K562 (cell line): ENCODE measurements at regions not wholly inside any gene's neighbourhood (a gene's known extent, or its start where the extent isn't known, plus 50 kb on each side); places are given as distances from the start of the nearest gene placed in this dataset.
A peak's percentile ranks its signal among the peaks of the same experiment; 100 is the strongest.

Experiments
- ATAC-seq: fragments of 200-7000 bp; cut with Tn5 transposase; 3 replicates; pipeline ENCODE4 v1.9.1; 2020; ENCODE audit warnings: moderate library complexity
- BruUV-seq: library from RNA; stranded (reverse); fragments of 400-500 nt; replicated peaks from 2 replicates; lab custom pipeline; 2021; lab: Mats Ljungman, UMichigan
- CTCF ChIA-PET: fragments of 300-600 bp; formaldehyde crosslinking; extraction: SDS; loops from one replicate; lab custom pipeline; 2021; ENCODE audit warnings: low intra/inter-chr PET ratio; lab: Yijun Ruan, JAX
- POLR2A ChIA-PET: fragments of 300-600, 350-650 bp; sonication (Branson Sonifier 250); formaldehyde crosslinking; extraction: SDS; loops from one replicate; lab custom pipeline; 2021; ENCODE audit warnings: antibody characterized with exemption, inconsistent platforms; lab: Yijun Ruan, JAX
- DNase-seq, 4 experiments: peaks; one replicate each; pipeline versions ENCODE4 v3.0.0 to v3.0.0-alpha.2; 2011 to 2018; ENCODE audit warnings: low spot score in 3 of 4, mixed read lengths in 3 of 4; ENCODE audit errors: extremely low read depth in 1 of 4
- FAIRE-seq: peaks from 2 replicates; lab custom pipeline; 2011; peaks lifted over from hg19 to GRCh38; lab: Jason Lieb, UNC
- H2AFZ ChIP-seq: 2 replicates; pipeline ENCODE4 v1.6.0; 2011; ENCODE audit warnings: low read depth, low read length, control low read depth, inconsistent platforms
- H3K27ac ChIP-seq: fragments of 200-600 bp; 3 replicates; pipeline ENCODE4 v1.8.0; 2011; ENCODE audit warnings: low read depth, mild to moderate bottlenecking, control low read depth, inconsistent platforms, low read length, moderate library complexity, mixed read lengths; ENCODE audit errors: extremely low read depth
- H3K27me3 ChIP-seq, 2 experiments: fragments of 300-600 bp in 1 of 2; 2 replicates in 1 of 2; 3 replicates in 1 of 2; pipeline versions ENCODE4 v1.6.0 to v1.8.0; 2011; ENCODE audit warnings: inconsistent platforms in 2 of 2, low read length in 2 of 2, mild to moderate bottlenecking in 1 of 2, mixed read lengths in 1 of 2, moderate library complexity in 1 of 2; ENCODE audit not compliant: control insufficient read depth in 2 of 2, insufficient read depth in 2 of 2
- H3K36me3 ChIP-seq: fragments of 300-600 bp; 3 replicates; pipeline ENCODE4 v1.8.0; 2011; ENCODE audit warnings: mild to moderate bottlenecking, low read length, inconsistent platforms; ENCODE audit not compliant: control insufficient read depth, insufficient read depth
- H3K4me1 ChIP-seq, 2 experiments: fragments of 200-600 bp in 1 of 2; replicated peaks in 1 of 2; 2 replicates in 1 of 2; 3 replicates in 1 of 2; pipeline versions ENCODE4 v1.5.1 to v1.8.0; 2011; ENCODE audit warnings: inconsistent platforms in 2 of 2, low read length in 2 of 2, mild to moderate bottlenecking in 1 of 2, mixed read lengths in 1 of 2, moderate library complexity in 1 of 2; ENCODE audit not compliant: control insufficient read depth in 2 of 2, insufficient read depth in 2 of 2
- H3K4me2 ChIP-seq: 2 replicates; pipeline ENCODE4 v1.6.1; 2011; ENCODE audit warnings: low read length, control low read depth, inconsistent platforms, mixed read lengths; ENCODE audit not compliant: insufficient read depth
- H3K4me3 ChIP-seq: fragments of 200-600 bp; sonication (generic), shearing (Covaris generic); 2 replicates; pipeline ENCODE4 v1.5.1; 2016; ENCODE audit warnings: control low read depth, inconsistent platforms
- H3K79me2 ChIP-seq: fragments of 200-600 bp; 3 replicates; pipeline ENCODE4 v1.8.0; 2011; ENCODE audit warnings: low read length, inconsistent platforms; ENCODE audit not compliant: control insufficient read depth, insufficient read depth
- H3K9ac ChIP-seq, 2 experiments: 2 replicates each; pipeline versions ENCODE4 v1.6.0 to v1.6.1; 2011; ENCODE audit warnings: low read depth in 2 of 2, low read length in 2 of 2, control low read depth in 1 of 2, inconsistent platforms in 1 of 2, mild to moderate bottlenecking in 1 of 2, mixed read lengths in 1 of 2; ENCODE audit not compliant: insufficient read depth in 1 of 2
- H3K9me1 ChIP-seq: one replicate; pipeline ENCODE4 v1.6.0; 2011; ENCODE audit warnings: inconsistent platforms, mild to moderate bottlenecking, low read length, moderate library complexity; ENCODE audit not compliant: control insufficient read depth, insufficient read depth
- H3K9me3 ChIP-seq: replicated peaks from 2 replicates; pipeline ENCODE4 v1.5.1; 2011; ENCODE audit warnings: low read depth, low read length, inconsistent platforms; ENCODE audit not compliant: control insufficient read depth, insufficient read depth
- H4K20me1 ChIP-seq: replicated peaks from 2 replicates; pipeline ENCODE4 v1.6.1; 2011; ENCODE audit warnings: low read length, inconsistent platforms, mixed read lengths; ENCODE audit not compliant: control insufficient read depth, insufficient read depth
- ARID4B ChIP-seq: sonication (generic); formaldehyde crosslinking; IDR thresholded peaks from 2 replicates; pipeline ENCODE4 v1.8.0; 2022; ENCODE audit warnings: mild to moderate bottlenecking, missing genetic modification reagents
- CBX3 ChIP-seq, 2 experiments: IDR thresholded peaks; 1 replicate in 1 of 2; 2 replicates in 1 of 2; pipeline ENCODE4 v1.6.1; 2012; ENCODE audit warnings: inconsistent platforms in 2 of 2, low read length in 2 of 2, borderline replicate concordance in 1 of 2, control low read depth in 1 of 2
- FOXJ2 ChIP-seq: fragments of 200-800 bp; sonication (Bioruptor generic); IDR thresholded peaks from 2 replicates; pipeline ENCODE4 v1.6.1; 2016; ENCODE audit warnings: missing genetic modification characterization, missing compliant biosample characterization
- GABPA ChIP-seq: fragments of 200-800 bp; sonication (Bioruptor generic); conservative IDR thresholded peaks from 2 replicates; pipeline ENCODE4 v1.6.1; 2016; ENCODE audit warnings: low read depth, missing genetic modification characterization, missing compliant biosample characterization
- HNRNPUL1 ChIP-seq: fragments of 200-400 bp; formaldehyde crosslinking; IDR thresholded peaks from 2 replicates; pipeline ENCODE4 v1.6.1; 2017; ENCODE audit warnings: low read length
- IRF2 ChIP-seq: sonication (generic); formaldehyde crosslinking; IDR thresholded peaks from 2 replicates; pipeline ENCODE4 v1.8.1; 2022; ENCODE audit warnings: mild to moderate bottlenecking, missing genetic modification reagents
- RFX1 ChIP-seq: fragments of 450-650 bp; IDR thresholded peaks from 2 replicates; pipeline ENCODE4 v1.6.1; 2016; ENCODE audit warnings: mild to moderate bottlenecking, moderate library complexity
- STAG1 ChIP-seq: sonication (generic); formaldehyde crosslinking; IDR thresholded peaks from 2 replicates; pipeline ENCODE4 v1.5.0; 2020; ENCODE audit warnings: missing genetic modification reagents, borderline replicate concordance
- USF2 ChIP-seq: sonication (generic); formaldehyde crosslinking; IDR thresholded peaks from 2 replicates; pipeline ENCODE4 v1.5.0; 2020; ENCODE audit warnings: missing genetic modification reagents
- ZFPM2 ChIP-seq: fragments of 250-450 bp; sonication (Bioruptor Pico); IDR thresholded peaks from 2 replicates; pipeline ENCODE4 v1.5.1; 2022; ENCODE audit warnings: mild to moderate bottlenecking
- ZNF785 ChIP-seq: fragments of 250-450 bp; sonication (Bioruptor Pico); IDR thresholded peaks from 2 replicates; pipeline ENCODE4 v1.4.0; 2020; ENCODE audit warnings: mild to moderate bottlenecking
- WGBS: fragments of 100-300 bp; shearing (Covaris generic); methylation state at CpG from one replicate; pipeline ENCODE4 v1.1.6; 2016; ENCODE audit warnings: low coverage, mixed read lengths; ENCODE audit not compliant: insufficient coverage; ENCODE audit errors: missing lambda C conversion rate; 5-methylcytosine and 5-hydroxymethylcytosine counted together
- in situ Hi-C: fragments of 300-500 bp; cut with MboI; formaldehyde crosslinking; loops from 4 replicates; pipeline ENCODE4 v1.15.0; 2018; ENCODE audit warnings: inconsistent platforms, mixed read lengths
- intact Hi-C: fragments of 100-400 bp; cut with micrococcal nuclease; formaldehyde crosslinking; loops from 2 replicates; pipeline ENCODE4 v1.14.2; 2022

DNA sequence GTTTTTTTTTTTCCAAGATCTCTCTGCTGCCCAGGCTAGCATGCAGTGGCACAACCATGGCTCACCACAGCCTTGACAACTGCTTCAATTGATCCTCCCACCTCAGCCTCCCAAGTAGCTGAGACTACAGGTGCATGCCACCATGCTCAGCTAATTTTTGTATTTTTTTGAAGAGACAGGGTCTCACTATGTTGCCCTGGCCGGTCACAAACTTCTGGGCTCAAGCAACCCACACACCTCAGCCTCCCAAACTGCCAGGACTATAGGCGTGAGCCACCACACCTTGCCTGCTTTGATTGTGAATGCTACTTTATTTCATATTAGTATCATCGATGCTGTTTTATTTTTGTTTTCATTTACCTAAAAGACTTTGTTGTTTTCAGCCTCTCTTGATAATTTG, 81.5 kb upstream of the GNAZ start (continued):
- no peak for TF ChIP-seq ARID4B (CRISPR knock-in tag)

- DNase-seq: peak in 1 of 4 experiments; percentile 18
- in situ Hi-C loops: no loop called here
- H3K9ac ChIP-seq: no peak overlapping the region
- no peak for ATAC-seq
- ChIA-PET CTCF (no interaction called here), POLR2A (interaction anchor here (1.0 to 1.1 kb wide), 2 partner anchors 10 to 94 kb away, joined by 3 read pairs; no protein-coding TSS in a partner anchor)
- BruUV-seq: no TSS peak
- H3K36me3 ChIP-seq: no peaks in the 10 kb centered on the region
- no peak overlapping the region for H3K4me3 ChIP-seq
- no peaks in the 10 kb centered on the region for H3K79me2 ChIP-seq
- 2% methylated on average over 3 of the region's 3 CpGs for WGBS
- no peaks in the 10 kb centered on the region for H3K9me3 ChIP-seq
- no peak overlapping the region for H2AFZ ChIP-seq
- peaks cover 13 to 20% of the 10 kb centered on the region in 2 experiments; a peak in 3 of 5 replicates for H3K27me3 ChIP-seq
- H4K20me1 ChIP-seq: no peaks in the 10 kb centered on the region
- no peak for FAIRE-seq
- H3K4me1 ChIP-seq: no peaks in the 10 kb centered on the region
- H3K27ac ChIP-seq: no peak overlapping the region
- intact Hi-C loops: no loop called here
- H3K9me1 ChIP-seq: no peaks in the 10 kb centered on the region
- no peak overlapping the region for H3K4me2 ChIP-seq
- TF ChIP-seq ZNF785 (CRISPR knock-in tag): no peak
- no peak for TF ChIP-seq CBX3 (IDR thresholded peaks at IDR 0.05; ENCODE audit: borderline replicate concordance in 1 of 2, low read length in 2 of 2)
- 0 out of 2 replicates have a peak, but pooled peaks have one; percentile 42 for TF ChIP-seq STAG1
- no peak for TF ChIP-seq HNRNPUL1
- TF ChIP-seq USF2 (CRISPR knock-in tag): 0 out of 2 replicates have a peak, but pooled peaks have one; percentile 3
- TF ChIP-seq ARID4B (CRISPR knock-in tag): 0 out of 2 replicates have a peak, but pooled peaks have one; percentile 6
- TF ChIP-seq GABPA (tag): no peak
- peak; percentile 55 for TF ChIP-seq RFX1
- no peak for TF ChIP-seq FOXJ2 (tag)
- TF ChIP-seq IRF2 (CRISPR knock-in tag): 0 out of 2 replicates have a peak, but pooled peaks have one; percentile 59
- no peak for TF ChIP-seq ZFPM2 (CRISPR knock-in tag)
Measured at GRCh38 chr22:22989856-22990255, 80.5 kb upstream of the GNAZ start.
